B cell (primary cell): ENCODE measurements at regions not wholly inside any gene's neighbourhood (a gene's known extent, or its start where the extent isn't known, plus 50 kb on each side); places are given as distances from the start of the nearest gene placed in this dataset.

Source experiments
- ATAC-seq: fragments of 200-7000 bp; cut with Tn5 transposase; one replicate; pipeline ENCODE4 v1.10.0; 2021; ENCODE audit warnings: low read depth, mild to moderate bottlenecking, moderate number of reproducible peaks, moderate library complexity
- CTCF ChIA-PET: fragments of 350-600 bp; sonication (Branson Sonifier 250); formaldehyde crosslinking; loops from one replicate; lab custom pipeline; 2021; ENCODE audit warnings: antibody characterized with exemption, inconsistent platforms; lab: Charles Lee
- POLR2A ChIA-PET: fragments of 350-600 bp; sonication (Branson Sonifier 250); formaldehyde crosslinking; loops from one replicate; lab custom pipeline; 2021; ENCODE audit warnings: antibody characterized with exemption; lab: Charles Lee
- DNase-seq: peaks from one replicate; pipeline ENCODE4 v3.0.0; 2013
- H2AFZ ChIP-seq: 2 replicates; pipeline ENCODE4 v1.6.1; 2012; ENCODE audit warnings: mild to moderate bottlenecking, low read depth, low read length; ENCODE audit not compliant: insufficient read depth, poor library complexity, severe bottlenecking
- H3K27ac ChIP-seq, 2 donors: 1 replicate in 1 of 2; 2 replicates in 1 of 2; pipeline ENCODE4 v1.5.1; 2012 to 2013; ENCODE audit warnings: low read length in 2 of 2, mild to moderate bottlenecking in 2 of 2, moderate library complexity in 1 of 2
- H3K27me3 ChIP-seq, 4 experiments: fragments of 200-600 bp in 1 of 4; sonication (generic) in 1 of 4; replicated peaks in 1 of 4; 1 replicate in 2 of 4; 2 replicates in 2 of 4; pipeline versions ENCODE4 v1.6.1 to v1.7.0; 2013 to 2016; ENCODE audit warnings: low read length in 3 of 4, mild to moderate bottlenecking in 2 of 4, mixed read lengths in 1 of 4, moderate library complexity in 1 of 4; ENCODE audit not compliant: insufficient read depth in 4 of 4, control insufficient read depth in 3 of 4; ENCODE audit errors: control extremely low read depth in 1 of 4
- H3K36me3 ChIP-seq, 2 experiments: replicated peaks in 1 of 2; 1 replicate in 1 of 2; 2 replicates in 1 of 2; pipeline versions ENCODE4 v1.6.1 to v1.7.1; 2013; ENCODE audit warnings: low read length in 1 of 2; ENCODE audit not compliant: insufficient read depth in 2 of 2, control insufficient read depth in 1 of 2; ENCODE audit errors: control extremely low read depth in 1 of 2, extremely low read depth in 1 of 2
- H3K4me1 ChIP-seq, 2 donors: fragments of 200-600 bp in 1 of 2; sonication (generic) in 1 of 2; 1 replicate in 1 of 2; 2 replicates in 1 of 2; pipeline versions ENCODE4 v1.5.1 to v1.6.1; 2013 to 2017; ENCODE audit warnings: low read length in 2 of 2; ENCODE audit not compliant: control insufficient read depth in 2 of 2, insufficient read depth in 2 of 2
- H3K4me2 ChIP-seq: replicated peaks from 2 replicates; pipeline ENCODE3; 2012; ENCODE audit warnings: mild to moderate bottlenecking, low read depth, low read length; ENCODE audit not compliant: poor library complexity, severe bottlenecking
- H3K4me3 ChIP-seq, 5 experiments: fragments of 200-600 bp in 1 of 5; sonication (generic) in 1 of 5; 1 replicate in 3 of 5; 2 replicates in 2 of 5; pipeline versions ENCODE4 v1.5.1 to v1.7.0; 2011 to 2016; ENCODE audit warnings: low read length in 4 of 5, mild to moderate bottlenecking in 4 of 5, low read depth in 2 of 5, control low read depth in 1 of 5, moderate library complexity in 1 of 5; ENCODE audit not compliant: insufficient read depth in 1 of 5; ENCODE audit errors: control extremely low read depth in 1 of 5, extremely low read depth in 1 of 5
- H3K79me2 ChIP-seq: fragments of 200-600 bp; sonication (generic); one replicate; pipeline ENCODE4 v1.6.0; 2016; ENCODE audit warnings: low read length; ENCODE audit not compliant: control insufficient read depth, insufficient read depth
- H3K9ac ChIP-seq: fragments of 200-600 bp; sonication (generic); 2 replicates; pipeline ENCODE4 v1.6.1; 2017; ENCODE audit warnings: mild to moderate bottlenecking, low read length, moderate library complexity
- H3K9me3 ChIP-seq, 3 donors: one replicate each; pipeline versions ENCODE4 v1.6.1 to v1.7.1; 2013; ENCODE audit warnings: low read length in 2 of 3; ENCODE audit not compliant: control insufficient read depth in 2 of 3, insufficient read depth in 1 of 3; ENCODE audit errors: control extremely low read depth in 1 of 3
- H4K20me1 ChIP-seq: 2 replicates; pipeline ENCODE4 v1.6.0; 2012; ENCODE audit warnings: mild to moderate bottlenecking, low read length; ENCODE audit not compliant: insufficient read depth, control insufficient read depth, poor library complexity, severe bottlenecking
- H3K27ac Mint-ChIP-seq: one replicate; pipeline ENCODE4 v1.8.0; 2021; ENCODE audit warnings: mixed read lengths
- H3K27me3 Mint-ChIP-seq: one replicate; pipeline ENCODE4 v1.8.0; 2021; ENCODE audit warnings: mixed read lengths
- H3K4me1 Mint-ChIP-seq: one replicate; pipeline ENCODE4 v1.8.0; 2021; ENCODE audit warnings: mixed read lengths
- H3K4me3 Mint-ChIP-seq: one replicate; pipeline ENCODE4 v1.8.0; 2021; ENCODE audit warnings: mixed read lengths
- H3K9me3 Mint-ChIP-seq: one replicate; pipeline ENCODE4 v1.8.0; 2022; ENCODE audit warnings: mixed read lengths; ENCODE audit not compliant: insufficient read depth
- EZH2 ChIP-seq: IDR thresholded peaks from 2 replicates; pipeline ENCODE4 v1.6.1; 2012; ENCODE audit warnings: borderline replicate concordance, low read depth, mild to moderate bottlenecking, moderate library complexity, low read length; ENCODE audit not compliant: insufficient read depth, poor library complexity, severe bottlenecking
- WGBS: methylation state at CpG from one replicate; pipeline ENCODE4 v1.1.5; 2013; ENCODE audit warnings: missing lambda C conversion rate; ENCODE audit not compliant: insufficient coverage; 5-methylcytosine and 5-hydroxymethylcytosine counted together
- intact Hi-C: fragments of 100-400 bp; cut with micrococcal nuclease; formaldehyde crosslinking; loops from one replicate; pipeline ENCODE4 v1.10.0; 2022
- TF ChIP-seq, protein P1 (sequence below): fragments of 200-600 bp; IDR thresholded peaks from one replicate; pipeline ENCODE4 v1.8.0; 2022; ENCODE audit warnings: antibody characterized with exemption, mild to moderate bottlenecking

DNA sequence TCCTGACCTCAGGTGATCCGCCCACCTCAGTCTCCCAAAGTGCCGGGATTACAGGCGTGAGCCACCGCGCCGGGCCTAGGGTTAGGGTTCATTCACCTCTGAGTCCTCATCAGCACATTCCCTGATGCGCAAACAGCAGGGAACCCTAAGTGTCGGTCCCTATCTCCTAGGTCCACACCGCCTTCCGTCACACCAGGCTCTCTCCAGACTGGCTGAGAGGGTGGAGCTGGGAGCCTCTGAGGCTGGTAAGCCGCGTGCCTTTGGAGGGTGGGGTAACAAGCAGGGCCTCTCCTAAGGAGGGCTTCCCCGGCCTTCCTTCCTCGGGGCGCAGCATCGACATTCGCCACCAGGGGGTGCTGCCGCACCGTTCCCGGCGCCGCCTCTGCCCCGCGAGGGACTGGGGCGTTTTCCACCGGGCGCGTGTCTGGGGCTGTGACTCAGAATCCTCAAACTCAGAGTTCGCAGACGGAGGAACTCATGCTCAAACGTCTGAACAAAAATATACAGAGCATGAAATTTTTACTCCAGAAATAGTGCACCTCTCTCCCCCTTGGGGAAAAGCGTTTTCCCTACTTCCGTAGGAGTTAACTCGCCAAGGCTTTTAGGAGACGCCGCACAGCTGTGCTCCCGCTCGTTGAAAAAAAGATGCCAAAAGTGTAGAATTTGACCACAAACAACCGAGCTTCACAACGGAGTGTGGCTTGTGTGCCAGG is 63.9 kb upstream of the ASAP2 start:
- H3K9ac ChIP-seq, result peak overlapping the region; percentile 37
- H3K27me3 ChIP-seq, result peaks cover 0 to 10% (median 0%) of the 10 kb centered on the region in 4 experiments
- no peaks in the 10 kb centered on the region for H3K9me3 Mint-ChIP-seq
- no peak overlapping the region for H3K27ac ChIP-seq
- H3K9me3 ChIP-seq, result no peaks in the 10 kb centered on the region
- intact Hi-C loops, result loop anchor here (2.0 kb wide), 1 partner anchor 640 kb away; no protein-coding TSS in a partner anchor
- DNase-seq (peak; percentile 71), ATAC-seq (peak; percentile 87)
- H2AFZ ChIP-seq, result peak overlapping the region; percentile 73
- H3K4me2 ChIP-seq, result peak overlapping the region; percentile 72
- H3K27me3 Mint-ChIP-seq, result peaks cover 27% of the 10 kb centered on the region
- ChIA-PET POLR2A (no interaction called here), CTCF (interaction anchor here (0.7 to 3.0 kb wide), 9 partner anchors 9 to 1517 kb away, joined by 3 to 12 read pairs (median 3); no protein-coding TSS in a partner anchor)
- no peaks in the 10 kb centered on the region for H3K79me2 ChIP-seq
- H3K4me1 ChIP-seq, result peaks cover 7 to 8% of the 10 kb centered on the region in 2 donors
- no peaks in the 10 kb centered on the region for H4K20me1 ChIP-seq
- 21% methylated on average over 39 of the region's 40 CpGs for WGBS
- H3K4me1 Mint-ChIP-seq, result peaks cover 5% of the 10 kb centered on the region
- TF ChIP-seq EZH2, result no peak
- TF ChIP-seq, protein P1, sequence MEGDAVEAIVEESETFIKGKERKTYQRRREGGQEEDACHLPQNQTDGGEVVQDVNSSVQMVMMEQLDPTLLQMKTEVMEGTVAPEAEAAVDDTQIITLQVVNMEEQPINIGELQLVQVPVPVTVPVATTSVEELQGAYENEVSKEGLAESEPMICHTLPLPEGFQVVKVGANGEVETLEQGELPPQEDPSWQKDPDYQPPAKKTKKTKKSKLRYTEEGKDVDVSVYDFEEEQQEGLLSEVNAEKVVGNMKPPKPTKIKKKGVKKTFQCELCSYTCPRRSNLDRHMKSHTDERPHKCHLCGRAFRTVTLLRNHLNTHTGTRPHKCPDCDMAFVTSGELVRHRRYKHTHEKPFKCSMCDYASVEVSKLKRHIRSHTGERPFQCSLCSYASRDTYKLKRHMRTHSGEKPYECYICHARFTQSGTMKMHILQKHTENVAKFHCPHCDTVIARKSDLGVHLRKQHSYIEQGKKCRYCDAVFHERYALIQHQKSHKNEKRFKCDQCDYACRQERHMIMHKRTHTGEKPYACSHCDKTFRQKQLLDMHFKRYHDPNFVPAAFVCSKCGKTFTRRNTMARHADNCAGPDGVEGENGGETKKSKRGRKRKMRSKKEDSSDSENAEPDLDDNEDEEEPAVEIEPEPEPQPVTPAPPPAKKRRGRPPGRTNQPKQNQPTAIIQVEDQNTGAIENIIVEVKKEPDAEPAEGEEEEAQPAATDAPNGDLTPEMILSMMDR, result peak; percentile 95
- H3K4me3 Mint-ChIP-seq, result peak overlapping the region; percentile 34
- no peak overlapping the region for H3K27ac Mint-ChIP-seq
- peak overlapping the region in 2 of 5 experiments; percentile 1 to 30 for H3K4me3 ChIP-seq
- no peaks in the 10 kb centered on the region for H3K36me3 ChIP-seq

DNA sequence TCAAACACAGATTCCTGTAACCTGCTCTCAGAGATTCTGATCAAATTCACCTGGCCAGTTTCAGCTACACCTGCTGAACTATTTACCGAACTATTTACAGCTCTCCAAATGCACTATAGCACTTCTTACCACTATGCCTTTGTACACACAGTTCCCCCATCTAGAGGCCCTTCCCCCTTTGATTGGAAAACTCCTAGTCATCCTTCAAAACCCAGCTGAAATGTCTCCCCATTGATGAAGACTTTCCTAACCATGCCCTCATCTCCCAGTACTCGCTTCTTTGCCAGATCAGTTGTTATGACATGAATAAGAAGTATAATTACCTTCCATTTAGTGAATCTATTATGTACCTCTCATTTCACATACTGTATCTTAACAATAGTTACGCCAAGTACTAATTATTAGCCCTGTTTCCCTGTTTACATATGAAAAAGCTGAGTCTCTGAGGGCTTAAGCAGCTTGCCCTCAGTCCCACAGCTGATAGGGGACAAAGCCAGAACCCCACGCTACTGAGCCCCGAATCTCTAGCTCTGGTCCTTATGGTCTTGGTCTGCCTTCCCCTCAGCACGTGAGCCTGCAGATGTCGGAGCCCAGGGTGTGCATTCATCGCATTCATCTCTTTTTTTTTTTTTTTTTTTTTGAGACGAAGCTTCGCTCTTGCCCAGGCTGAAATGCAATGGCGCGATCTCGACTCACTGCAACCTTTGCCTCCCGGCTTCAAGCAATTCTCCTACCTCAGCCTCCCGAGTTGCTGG is 64.7 kb upstream of the ASAP2 start:
- H3K4me1 ChIP-seq, result peaks cover 7 to 8% of the 10 kb centered on the region in 2 donors
- H3K79me2 ChIP-seq, result no peaks in the 10 kb centered on the region
- H3K9me3 ChIP-seq, result no peaks in the 10 kb centered on the region
- H3K36me3 ChIP-seq, result no peaks in the 10 kb centered on the region
- Mint-ChIP-seq H3K27me3 (peaks cover 25% of the 10 kb centered on the region), H3K4me3 (no peak overlapping the region), H3K27ac (no peak overlapping the region), H3K9me3 (no peaks in the 10 kb centered on the region), H3K4me1 (peaks cover 5% of the 10 kb centered on the region)
- DNase-seq, result no peak
- TF ChIP-seq, protein P1, result no peak
- TF ChIP-seq EZH2, result no peak
- ChIA-PET POLR2A (no interaction called here), CTCF (interaction anchor here (0.7 to 3.0 kb wide), 3 partner anchors 8 to 465 kb away, joined by 3 to 12 read pairs (median 4); no protein-coding TSS in a partner anchor)
- WGBS, result 93% methylated on average over 7 of the region's 15 CpGs
- H3K27me3 ChIP-seq, result peaks cover 0 to 10% (median 0%) of the 10 kb centered on the region in 4 experiments
- no peak overlapping the region for H3K27ac ChIP-seq
- no peak overlapping the region for H3K4me2 ChIP-seq
- ATAC-seq, result no peak
- H2AFZ ChIP-seq, result no peak overlapping the region
- H3K4me3 ChIP-seq, result no peak overlapping the region
- H4K20me1 ChIP-seq, result no peaks in the 10 kb centered on the region
- H3K9ac ChIP-seq, result no peak overlapping the region
- intact Hi-C loops, result loop anchor here (2.0 kb wide), 1 partner anchor 641 kb away; no protein-coding TSS in a partner anchor
